Thymus (tissue), 11 donors: ENCODE measurements at regions not wholly inside any gene's neighbourhood (a gene's known extent, or its start where the extent isn't known, plus 50 kb on each side); places are given as distances from the start of the nearest gene placed in this dataset.

Experiments used
- DNase-seq, 9 donors: peaks; one replicate each; pipeline ENCODE4 v3.0.0-alpha.2; 2013; ENCODE audit warnings: low spot score in 9 of 9, low read depth in 6 of 9, missing footprints in 1 of 9
- H3K27ac ChIP-seq, 2 donors: one replicate each; pipeline ENCODE4 v1.5.1; 2013; ENCODE audit warnings: control low read depth in 1 of 2, low read depth in 1 of 2, low read length in 1 of 2, mild to moderate bottlenecking in 1 of 2, moderate library complexity in 1 of 2
- H3K27me3 ChIP-seq, 2 donors: one replicate each; pipeline ENCODE4 v1.5.1; 2013; ENCODE audit warnings: low read length in 1 of 2; ENCODE audit not compliant: control insufficient read depth in 2 of 2, insufficient read depth in 1 of 2
- H3K36me3 ChIP-seq, 2 donors: one replicate each; pipeline ENCODE4 v1.5.1; 2013; ENCODE audit warnings: low read length in 1 of 2, mild to moderate bottlenecking in 1 of 2, moderate library complexity in 1 of 2; ENCODE audit not compliant: control insufficient read depth in 2 of 2, insufficient read depth in 2 of 2
- H3K4me1 ChIP-seq, 2 donors: one replicate each; pipeline ENCODE4 v1.5.1; 2013; ENCODE audit warnings: low read length in 2 of 2; ENCODE audit not compliant: control insufficient read depth in 2 of 2, insufficient read depth in 2 of 2
- H3K4me3 ChIP-seq, 2 donors: one replicate each; pipeline ENCODE4 v1.5.1; 2013; ENCODE audit warnings: low read length in 2 of 2, control low read depth in 1 of 2, mild to moderate bottlenecking in 1 of 2
- H3K9me3 ChIP-seq, 2 donors: one replicate each; pipeline ENCODE4 v1.5.1; 2013; ENCODE audit warnings: low read length in 1 of 2, mild to moderate bottlenecking in 1 of 2; ENCODE audit not compliant: control insufficient read depth in 2 of 2, insufficient read depth in 1 of 2
- WGBS: extraction: QIAGEN DNeasy Blood & Tissue Kit; methylation state at CpG from one replicate; pipeline ENCODE4 v1.1.7; 2013; 5-methylcytosine and 5-hydroxymethylcytosine counted together
- donor health status: healthy.

DNA sequence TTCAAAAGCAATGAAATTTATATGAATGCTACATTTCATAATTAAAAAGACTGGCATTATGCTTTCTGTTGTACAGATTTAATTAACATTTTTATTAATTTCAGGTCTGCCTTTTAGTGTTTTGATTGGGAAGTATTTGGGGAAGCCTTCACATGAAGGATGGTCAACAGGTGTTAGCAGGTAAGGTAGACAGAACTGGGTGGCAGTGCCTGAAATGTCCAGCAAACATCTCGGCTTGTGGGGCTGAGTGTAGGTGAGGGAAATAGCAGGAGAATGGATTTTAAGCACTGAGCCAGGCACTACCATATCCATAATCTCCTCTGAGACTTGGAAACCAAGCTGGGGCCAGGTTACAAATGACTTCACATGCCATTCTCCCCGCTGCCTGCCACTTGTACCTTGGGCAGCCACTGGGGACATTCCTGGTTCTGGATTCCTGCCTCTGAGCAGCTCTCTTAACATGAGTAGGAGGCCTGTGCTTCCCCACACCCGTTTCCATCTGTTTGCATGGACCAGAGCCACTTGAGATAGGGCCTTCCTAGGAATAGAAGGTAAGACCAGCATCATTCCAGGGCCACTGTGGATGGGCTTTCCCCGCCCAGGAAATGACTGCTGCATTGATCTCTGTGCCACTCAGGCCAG is 125.9 kb upstream of the HES1 start:
- WGBS: 92% methylated on average over 4 of the region's 4 CpGs
- no peak for DNase-seq
- Histone ChIP-seq H3K27ac (no peak overlapping the region), H3K9me3 (no peaks in the 10 kb centered on the region), H3K4me1 (no peaks in the 10 kb centered on the region), H3K4me3 (no peak overlapping the region), H3K36me3 (no peaks in the 10 kb centered on the region), H3K27me3 (peaks cover 0 to 3% of the 10 kb centered on the region in 2 donors)

DNA sequence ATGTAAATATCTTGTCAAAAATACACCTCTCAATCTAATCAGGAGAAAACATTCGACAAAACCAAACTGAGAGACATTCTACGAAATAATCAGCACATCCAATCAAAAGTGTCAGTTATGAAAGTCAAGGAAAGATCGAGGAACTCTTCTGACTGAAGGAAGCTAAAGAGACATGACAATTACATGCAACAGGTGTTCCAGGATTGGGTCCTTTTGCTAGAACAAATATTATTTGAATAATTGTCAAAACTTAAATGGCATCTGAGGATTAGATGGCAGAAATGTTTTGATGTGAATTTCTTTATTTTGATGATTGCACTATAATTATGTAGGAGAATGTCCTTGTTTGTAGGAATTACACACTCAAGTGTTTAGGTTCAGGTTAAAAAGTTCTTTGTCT is 124.1 kb upstream of the HES1 start:
- no peak for DNase-seq
- Histone ChIP-seq H3K27ac (no peak overlapping the region), H3K9me3 (no peaks in the 10 kb centered on the region), H3K36me3 (no peaks in the 10 kb centered on the region), H3K27me3 (peaks cover 0 to 2% of the 10 kb centered on the region in 2 donors), H3K4me3 (no peak overlapping the region), H3K4me1 (no peaks in the 10 kb centered on the region)
- 96% methylated on average over 3 of the region's 3 CpGs for WGBS

DNA sequence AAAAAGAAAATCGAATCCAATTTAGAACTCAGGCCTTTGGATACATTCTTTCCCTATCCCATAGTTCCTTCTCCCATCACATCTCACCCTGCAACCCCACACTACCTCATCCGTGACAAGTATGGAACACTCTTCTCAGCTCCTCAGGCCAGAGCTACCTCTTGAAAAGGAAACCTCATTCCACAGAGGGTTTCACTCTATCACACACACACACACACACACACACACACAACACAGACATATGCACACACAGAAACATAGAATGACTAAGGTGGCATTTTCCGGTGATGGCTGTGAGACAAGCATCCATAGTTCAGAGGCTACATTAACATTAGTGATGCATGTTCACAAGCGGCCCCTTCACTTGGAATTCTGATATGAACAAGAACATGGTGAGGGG is 122.0 kb upstream of the HES1 start:
- 97% methylated on average over 4 of the region's 4 CpGs for WGBS
- Histone ChIP-seq H3K9me3 (no peaks in the 10 kb centered on the region), H3K4me1 (no peaks in the 10 kb centered on the region), H3K36me3 (no peaks in the 10 kb centered on the region), H3K27me3 (peaks cover 0 to 2% of the 10 kb centered on the region in 2 donors), H3K27ac (no peak overlapping the region), H3K4me3 (no peak overlapping the region)
- no peak for DNase-seq

DNA sequence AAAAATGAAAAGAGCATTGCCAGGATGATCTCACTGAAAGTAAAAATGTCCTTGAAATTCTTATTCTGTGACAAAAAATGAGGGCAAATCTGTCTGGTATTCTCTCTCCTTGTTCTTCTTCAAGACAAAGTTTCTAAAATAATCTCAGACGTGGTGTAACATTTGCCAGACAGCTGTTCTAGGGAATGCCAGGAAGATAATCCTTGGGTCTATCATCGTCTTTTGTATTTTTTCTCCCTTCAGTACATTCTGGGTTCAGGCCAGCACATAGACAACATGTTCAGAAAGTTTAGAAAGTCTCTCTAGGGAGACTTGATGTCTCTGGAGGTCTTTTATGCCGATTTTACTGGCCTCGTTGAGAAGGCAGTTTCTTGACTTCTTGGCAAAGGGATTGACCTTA is 121.2 kb upstream of the HES1 start:
- Histone ChIP-seq H3K27me3 (peaks cover 0 to 2% of the 10 kb centered on the region in 2 donors), H3K4me3 (no peak overlapping the region), H3K27ac (no peak overlapping the region), H3K9me3 (no peaks in the 10 kb centered on the region), H3K36me3 (no peaks in the 10 kb centered on the region), H3K4me1 (no peaks in the 10 kb centered on the region)
- no peak for DNase-seq
- WGBS: 97% methylated on average over 4 of the region's 4 CpGs

DNA sequence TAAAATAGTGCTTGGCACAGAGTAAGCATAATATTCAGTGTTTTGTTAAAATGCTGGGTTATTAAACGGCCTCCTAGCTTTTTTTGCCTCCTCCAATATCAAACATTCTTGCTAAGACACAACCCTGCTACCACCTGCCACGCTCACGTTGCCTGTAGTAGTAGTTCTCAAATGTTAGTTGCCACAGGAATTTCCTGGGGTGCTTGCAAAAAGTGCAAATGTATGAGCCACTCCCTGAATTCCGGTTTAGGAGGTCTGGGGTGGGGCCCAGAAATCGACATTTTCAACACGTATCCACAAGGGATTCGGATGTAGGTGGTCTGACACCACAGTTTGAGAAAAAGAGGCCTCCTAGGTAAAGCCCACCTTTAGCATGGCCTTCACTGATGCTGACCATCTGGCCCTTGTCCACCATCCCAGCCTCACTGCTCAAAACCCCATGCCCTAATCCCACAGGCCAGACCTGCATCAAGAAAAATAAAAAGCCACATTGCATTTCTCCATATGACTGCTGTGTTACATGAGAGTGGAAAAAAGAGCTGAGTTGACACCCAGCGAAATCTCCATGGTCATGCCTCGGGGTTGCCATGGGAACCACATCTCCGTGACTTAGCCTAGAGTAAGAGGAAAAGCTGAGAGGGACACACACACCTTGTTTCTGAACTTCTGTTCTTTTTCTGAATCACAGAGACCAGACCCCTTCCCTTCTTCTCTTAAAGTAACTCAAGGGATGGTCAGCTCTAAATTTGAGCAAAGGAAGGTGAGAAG is 116.4 kb upstream of the HES1 start:
- Histone ChIP-seq H3K27me3 (no peaks in the 10 kb centered on the region), H3K36me3 (no peaks in the 10 kb centered on the region), H3K27ac (no peak overlapping the region), H3K4me1 (peaks cover 0 to 6% of the 10 kb centered on the region in 2 donors), H3K9me3 (no peaks in the 10 kb centered on the region), H3K4me3 (no peak overlapping the region)
- WGBS: 96% methylated on average over 10 of the region's 10 CpGs
- no peak for DNase-seq

DNA sequence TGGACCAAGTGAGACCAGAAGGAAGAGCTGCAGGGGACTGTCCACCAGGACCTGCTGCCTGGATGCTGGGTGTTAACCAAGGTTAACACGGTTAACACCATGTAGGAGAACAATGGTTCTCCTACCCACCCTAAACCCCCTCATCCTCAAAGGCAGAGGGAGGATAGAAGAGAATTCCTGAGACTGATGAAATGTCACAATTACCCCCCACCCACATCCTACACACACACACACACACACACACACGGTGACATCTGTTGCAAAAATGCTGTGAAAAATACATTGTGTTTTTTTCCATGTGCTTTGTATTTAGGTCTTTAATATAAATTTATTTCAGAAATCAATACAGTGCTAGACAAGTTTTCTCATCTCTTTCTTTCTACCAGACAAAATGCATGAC is 113.9 kb upstream of the HES1 start:
- 96% methylated on average over 2 of the region's 2 CpGs for WGBS
- Histone ChIP-seq H3K4me1 (peaks cover 0 to 6% of the 10 kb centered on the region in 2 donors), H3K27me3 (no peaks in the 10 kb centered on the region), H3K27ac (no peak overlapping the region), H3K36me3 (no peaks in the 10 kb centered on the region), H3K4me3 (no peak overlapping the region), H3K9me3 (no peaks in the 10 kb centered on the region)
- DNase-seq: no peak

DNA sequence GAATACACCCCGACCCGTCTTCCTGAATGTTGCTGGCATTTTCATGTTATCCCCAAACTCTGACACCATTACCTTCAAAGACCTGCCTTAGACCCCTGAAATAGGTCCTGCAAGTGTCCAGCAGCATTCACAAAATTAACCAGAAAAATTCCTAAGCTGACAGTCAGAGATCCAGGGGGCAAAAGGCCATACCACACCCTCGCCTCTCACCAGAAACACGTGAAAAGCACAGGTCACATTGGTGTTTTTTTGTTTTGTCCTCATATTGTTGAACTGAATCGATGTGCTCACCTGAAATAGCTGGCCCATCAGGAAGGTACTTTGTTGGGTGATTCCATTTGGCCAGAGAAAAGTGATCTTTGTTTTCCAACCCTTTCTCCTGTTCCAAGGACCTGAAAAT is 113.1 kb upstream of the HES1 start:
- Histone ChIP-seq H3K36me3 (no peaks in the 10 kb centered on the region), H3K9me3 (no peaks in the 10 kb centered on the region), H3K4me1 (peaks cover 0 to 6% of the 10 kb centered on the region in 2 donors), H3K4me3 (no peak overlapping the region), H3K27ac (no peak overlapping the region), H3K27me3 (no peaks in the 10 kb centered on the region)
- DNase-seq: no peak
- WGBS: 86% methylated on average over 5 of the region's 5 CpGs

DNA sequence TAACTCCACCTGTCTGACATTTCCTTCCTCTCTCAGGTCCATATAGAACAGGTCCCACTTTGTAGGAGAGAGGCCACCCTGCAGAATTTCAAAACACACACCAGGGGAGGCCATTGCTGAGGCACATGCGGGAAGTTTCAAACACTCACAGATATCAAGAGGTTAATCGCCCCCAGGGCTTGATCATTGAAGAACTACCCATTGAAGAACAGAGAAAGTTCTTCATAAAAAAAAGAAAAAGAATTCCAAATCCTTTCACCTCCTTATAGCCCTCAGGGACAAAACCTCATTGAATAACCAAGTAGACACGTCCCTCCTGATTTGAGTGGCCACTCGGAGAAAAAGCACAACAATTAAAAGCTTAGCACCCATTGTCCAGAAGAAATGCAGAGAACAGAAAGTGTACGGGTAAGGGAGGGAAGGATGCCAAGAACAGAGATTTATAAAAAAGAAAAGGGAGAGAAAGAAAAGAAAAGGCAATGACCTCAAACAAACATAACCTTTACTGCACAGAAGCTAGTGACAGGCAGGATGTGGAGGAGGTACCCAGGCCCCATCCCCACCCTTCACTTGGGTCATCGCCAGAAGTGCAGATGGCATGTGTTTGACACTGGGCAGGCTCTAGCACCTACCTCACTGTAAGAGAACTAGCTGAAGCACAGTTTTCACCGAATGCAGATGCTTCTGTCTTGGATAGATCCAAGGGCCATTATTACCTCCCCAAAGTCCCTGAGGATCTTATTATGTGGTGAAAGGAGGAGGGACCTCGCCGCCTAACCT is 112.3 kb upstream of the HES1 start:
- Histone ChIP-seq H3K9me3 (no peaks in the 10 kb centered on the region), H3K27me3 (no peaks in the 10 kb centered on the region), H3K4me3 (no peak overlapping the region), H3K36me3 (no peaks in the 10 kb centered on the region), H3K4me1 (peaks cover 0 to 6% of the 10 kb centered on the region in 2 donors), H3K27ac (no peak overlapping the region)
- WGBS: 85% methylated on average over 9 of the region's 9 CpGs
- DNase-seq: peak in 1 of 9 donors; percentile 43

DNA sequence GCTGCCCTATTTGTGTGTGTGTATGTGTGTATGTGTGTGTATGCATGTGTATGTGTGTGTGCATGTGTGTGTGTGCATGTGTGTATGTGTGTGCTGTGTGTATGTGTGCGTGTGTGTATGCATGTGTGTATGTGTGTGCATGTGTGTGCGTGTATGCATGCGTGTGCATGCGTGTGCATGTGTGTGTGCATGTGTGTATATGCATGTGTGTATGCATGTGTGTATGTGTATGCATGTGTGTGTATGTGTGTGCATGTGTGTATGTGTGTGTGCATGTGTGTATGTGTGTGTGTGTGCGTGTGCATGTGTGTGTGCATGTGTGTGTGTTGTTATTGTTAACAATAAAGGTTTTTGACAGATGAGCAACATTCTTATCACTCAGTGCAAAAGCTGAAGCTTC is 110.8 kb upstream of the HES1 start:
- WGBS: 91% methylated on average over 5 of the region's 5 CpGs
- H3K27me3 ChIP-seq: no peaks in the 10 kb centered on the region
- H3K36me3 ChIP-seq: no peaks in the 10 kb centered on the region
- H3K4me3 ChIP-seq: no peak overlapping the region
- DNase-seq: no peak
- no peaks in the 10 kb centered on the region for H3K9me3 ChIP-seq
- H3K27ac ChIP-seq: no peak overlapping the region
- peaks cover 0 to 6% of the 10 kb centered on the region in 2 donors for H3K4me1 ChIP-seq
